ENCODE measurements at regions not wholly inside any gene's neighbourhood (a gene's known extent, or its start where the extent isn't known, plus 50 kb on each side); places are given as distances from the start of the nearest gene placed in this dataset.

GRCh38 chr9:134259708-134260107 lies 66.5 kb upstream of the RXRA start:
- TF ChIP-seq, protein P1, sequence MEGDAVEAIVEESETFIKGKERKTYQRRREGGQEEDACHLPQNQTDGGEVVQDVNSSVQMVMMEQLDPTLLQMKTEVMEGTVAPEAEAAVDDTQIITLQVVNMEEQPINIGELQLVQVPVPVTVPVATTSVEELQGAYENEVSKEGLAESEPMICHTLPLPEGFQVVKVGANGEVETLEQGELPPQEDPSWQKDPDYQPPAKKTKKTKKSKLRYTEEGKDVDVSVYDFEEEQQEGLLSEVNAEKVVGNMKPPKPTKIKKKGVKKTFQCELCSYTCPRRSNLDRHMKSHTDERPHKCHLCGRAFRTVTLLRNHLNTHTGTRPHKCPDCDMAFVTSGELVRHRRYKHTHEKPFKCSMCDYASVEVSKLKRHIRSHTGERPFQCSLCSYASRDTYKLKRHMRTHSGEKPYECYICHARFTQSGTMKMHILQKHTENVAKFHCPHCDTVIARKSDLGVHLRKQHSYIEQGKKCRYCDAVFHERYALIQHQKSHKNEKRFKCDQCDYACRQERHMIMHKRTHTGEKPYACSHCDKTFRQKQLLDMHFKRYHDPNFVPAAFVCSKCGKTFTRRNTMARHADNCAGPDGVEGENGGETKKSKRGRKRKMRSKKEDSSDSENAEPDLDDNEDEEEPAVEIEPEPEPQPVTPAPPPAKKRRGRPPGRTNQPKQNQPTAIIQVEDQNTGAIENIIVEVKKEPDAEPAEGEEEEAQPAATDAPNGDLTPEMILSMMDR (IDR thresholded peaks at IDR 0.05; ENCODE audit: control extremely low read depth in 1 of 3, insufficient read depth in 1 of 3, low read depth in 1 of 3, low read length in 3 of 3) = no peak
- TF ChIP-seq EZH2 (IDR thresholded peaks at IDR 0.05; ENCODE audit: low read depth, low read length, severe bottlenecking) = no peak
- no peak for TF ChIP-seq TAF1 (IDR thresholded peaks at IDR 0.05; ENCODE audit: low read depth, low read length)
- no peak for TF ChIP-seq RAD21 (IDR thresholded peaks at IDR 0.05 in 1 of 2, conservative IDR thresholded peaks at IDR 0.05 in 1 of 2; ENCODE audit: low read depth in 2 of 2, low read length in 2 of 2)
- no peak for TF ChIP-seq USF2 (IDR thresholded peaks at IDR 0.05; ENCODE audit: low read length)
- TF ChIP-seq POLR2A (IDR thresholded peaks at IDR 0.05; ENCODE audit: control extremely low read depth in 1 of 2, low read depth in 2 of 2, low read length in 2 of 2) = no peak
- TF ChIP-seq CTBP2 (IDR thresholded peaks at IDR 0.05; ENCODE audit: borderline replicate concordance, insufficient read depth, insufficient read length, low read length) = no peak
- TF ChIP-seq KDM5A (IDR thresholded peaks at IDR 0.05; ENCODE audit: low read length) = no peak
- TF ChIP-seq EP300 (IDR thresholded peaks at IDR 0.05; ENCODE audit: borderline replicate concordance in 1 of 2, low read depth in 2 of 2, low read length in 2 of 2) = no peak
